IMR-90 (cell line): ENCODE measurements at regions not wholly inside any gene's neighbourhood (a gene's known extent, or its start where the extent isn't known, plus 50 kb on each side); places are given as distances from the start of the nearest gene placed in this dataset.

Experiments used
- ATAC-seq: fragments of 200-7000 bp; cut with Tn5 transposase; 2 replicates; pipeline ENCODE4 v1.9.1; 2020; ENCODE audit warnings: low read depth, mild to moderate bottlenecking, moderate library complexity
- BruUV-seq: library from RNA; stranded (reverse); fragments of 400-500 nt; replicated peaks from 2 replicates; lab custom pipeline; 2021; lab: Mats Ljungman, UMichigan
- CTCF ChIA-PET: fragments of 300-600 bp; formaldehyde crosslinking; extraction: SDS; loops from one replicate; lab custom pipeline; 2021; ENCODE audit warnings: antibody characterized with exemption; lab: Yijun Ruan, JAX
- POLR2A ChIA-PET: fragments of 300-600 bp; sonication (Branson Sonifier 250); formaldehyde crosslinking; loops from one replicate; lab custom pipeline; 2022; ENCODE audit warnings: antibody characterized with exemption; ENCODE audit not compliant: unreplicated experiment; lab: Charles Lee
- DNase-seq: peaks from one replicate; pipeline ENCODE4 v3.0.0; 2013
- H2AFZ ChIP-seq: replicated peaks from 2 replicates; pipeline ENCODE3; 2013; ENCODE audit warnings: low read length, mild to moderate bottlenecking; ENCODE audit not compliant: poor library complexity
- H2AK5ac ChIP-seq: 2 replicates; pipeline ENCODE4 v1.6.1; 2013; ENCODE audit warnings: low read depth, low read length, inconsistent platforms
- H2AK9ac ChIP-seq: replicated peaks from 2 replicates; pipeline ENCODE3; 2013; ENCODE audit warnings: mild to moderate bottlenecking, low read depth, low read length, moderate library complexity; ENCODE audit not compliant: poor library complexity
- H2BK120ac ChIP-seq: 2 replicates; pipeline ENCODE4 v1.6.1; 2013; ENCODE audit warnings: low read depth, low read length, inconsistent platforms
- H2BK15ac ChIP-seq: 3 replicates; pipeline ENCODE4 v1.6.1; 2013; ENCODE audit warnings: low read depth, low read length, inconsistent platforms
- H2BK20ac ChIP-seq: 2 replicates; pipeline ENCODE4 v1.6.1; 2013; ENCODE audit warnings: low read depth, mild to moderate bottlenecking, inconsistent platforms, low read length, moderate library complexity
- H2BK5ac ChIP-seq: 2 replicates; pipeline ENCODE4 v1.6.1; 2013; ENCODE audit warnings: mild to moderate bottlenecking, low read depth, low read length, inconsistent platforms; ENCODE audit not compliant: poor library complexity, severe bottlenecking
- H3K14ac ChIP-seq: replicated peaks from 2 replicates; pipeline ENCODE4 v1.6.1; 2013; ENCODE audit warnings: low read depth, low read length, inconsistent platforms
- H3K18ac ChIP-seq: 2 replicates; pipeline ENCODE4 v1.6.1; 2013; ENCODE audit warnings: low read depth, low read length, control low read depth
- H3K23ac ChIP-seq: 2 replicates; pipeline ENCODE4 v1.6.1; 2013; ENCODE audit warnings: low read depth, low read length, inconsistent platforms
- H3K27ac ChIP-seq: 2 replicates; pipeline ENCODE4 v1.5.1; 2013; ENCODE audit warnings: mild to moderate bottlenecking, control low read depth, low read length; ENCODE audit not compliant: insufficient read depth
- H3K27me3 ChIP-seq: 2 replicates; pipeline ENCODE4 v1.6.1; 2013; ENCODE audit warnings: low read length; ENCODE audit not compliant: control insufficient read depth, insufficient read depth
- H3K36me3 ChIP-seq: 2 replicates; pipeline ENCODE4 v1.6.1; 2013; ENCODE audit warnings: low read length, mixed read lengths; ENCODE audit not compliant: control insufficient read depth, insufficient read depth
- H3K4ac ChIP-seq: 2 replicates; pipeline ENCODE4 v1.6.1; 2013; ENCODE audit warnings: low read depth, low read length, inconsistent platforms
- H3K4me1 ChIP-seq: 2 replicates; pipeline ENCODE4 v1.6.1; 2013; ENCODE audit warnings: low read length, mixed read lengths; ENCODE audit not compliant: control insufficient read depth, insufficient read depth
- H3K4me2 ChIP-seq: 2 replicates; pipeline ENCODE4 v1.6.1; 2013; ENCODE audit warnings: low read depth, mild to moderate bottlenecking, control low read depth, low read length, moderate library complexity
- H3K4me3 ChIP-seq: 2 replicates; pipeline ENCODE4 v1.5.1; 2013; ENCODE audit warnings: low read depth, mild to moderate bottlenecking, control low read depth, low read length, moderate library complexity; ENCODE audit not compliant: insufficient read depth
- H3K56ac ChIP-seq: 2 replicates; pipeline ENCODE4 v1.6.1; 2013; ENCODE audit warnings: low read length, inconsistent platforms; ENCODE audit not compliant: insufficient read depth; ENCODE audit errors: extremely low read depth
- H3K79me1 ChIP-seq, 2 experiments: 2 replicates each; pipeline ENCODE4 v1.6.1; 2013; ENCODE audit warnings: low read length in 2 of 2, inconsistent platforms in 1 of 2, low read depth in 1 of 2
- H3K9ac ChIP-seq: 2 replicates; pipeline ENCODE4 v1.6.1; 2013; ENCODE audit warnings: low read depth, low read length, control low read depth
- H3K9me1 ChIP-seq: 2 replicates; pipeline ENCODE4 v1.6.1; 2013; ENCODE audit warnings: low read length, inconsistent platforms; ENCODE audit not compliant: insufficient read depth
- H3K9me3 ChIP-seq: 2 replicates; pipeline ENCODE4 v1.6.1; 2013; ENCODE audit warnings: low read length; ENCODE audit not compliant: control insufficient read depth, insufficient read depth
- H4K20me1 ChIP-seq: 2 replicates; pipeline ENCODE4 v1.6.1; 2013; ENCODE audit warnings: low read length, inconsistent platforms; ENCODE audit not compliant: insufficient read depth
- H4K5ac ChIP-seq: 2 replicates; pipeline ENCODE4 v1.6.1; 2013; ENCODE audit warnings: mild to moderate bottlenecking, low read depth, low read length, control low read depth
- H4K8ac ChIP-seq, 2 experiments: 2 replicates each; pipeline ENCODE4 v1.6.1; 2013; ENCODE audit warnings: low read depth in 2 of 2, low read length in 2 of 2, control low read depth in 1 of 2, inconsistent platforms in 1 of 2
- H4K91ac ChIP-seq: 2 replicates; pipeline ENCODE4 v1.6.1; 2013; ENCODE audit warnings: low read depth, low read length, inconsistent platforms; ENCODE audit not compliant: insufficient read depth
- BHLHE40 ChIP-seq: fragments of 150-350 bp; IDR thresholded peaks from 2 replicates; pipeline ENCODE4 v1.6.1; 2016; ENCODE audit warnings: mild to moderate bottlenecking, low read depth, low read length
- CEBPB ChIP-seq: IDR thresholded peaks from 2 replicates; pipeline ENCODE4 v1.6.1; 2012; ENCODE audit warnings: low read depth, low read length, improper control_type of control experiment
- CHD1 ChIP-seq: IDR thresholded peaks from 2 replicates; pipeline ENCODE4 v1.6.1; 2012; ENCODE audit warnings: low read depth, low read length, improper control_type of control experiment
- CTCF ChIP-seq: conservative IDR thresholded peaks from 2 replicates; pipeline ENCODE4 v1.5.1; 2012; ENCODE audit warnings: mild to moderate bottlenecking, low read depth, low read length, improper control_type of control experiment
- FOS ChIP-seq: fragments of 150-350 bp; IDR thresholded peaks from 2 replicates; pipeline ENCODE4 v1.6.1; 2016; ENCODE audit warnings: low read depth, low read length
- MAZ ChIP-seq: IDR thresholded peaks from 2 replicates; pipeline ENCODE4 v1.6.1; 2012; ENCODE audit warnings: low read depth, mild to moderate bottlenecking, low read length, improper control_type of control experiment, moderate library complexity, borderline replicate concordance
- NFE2L2 ChIP-seq: fragments of 150-350 bp; IDR thresholded peaks from 2 replicates; pipeline ENCODE4 v1.6.1; 2016; ENCODE audit warnings: low read depth, mild to moderate bottlenecking, low read length
- POLR2A ChIP-seq: IDR thresholded peaks from 2 replicates; pipeline ENCODE4 v1.6.1; 2012; ENCODE audit warnings: mild to moderate bottlenecking, low read depth, low read length
- RAD21 ChIP-seq: IDR thresholded peaks from 2 replicates; pipeline ENCODE4 v1.6.1; 2012; ENCODE audit warnings: low read length, improper control_type of control experiment
- RCOR1 ChIP-seq: IDR thresholded peaks from 2 replicates; pipeline ENCODE4 v1.6.1; 2012; ENCODE audit warnings: mild to moderate bottlenecking, low read length, improper control_type of control experiment; ENCODE audit not compliant: insufficient replicate concordance
- RFX5 ChIP-seq: IDR thresholded peaks from 2 replicates; pipeline ENCODE4 v1.8.0; 2012; ENCODE audit warnings: low read depth, mild to moderate bottlenecking, low read length, moderate library complexity
- SMC3 ChIP-seq: fragments of 150-350 bp; IDR thresholded peaks from 2 replicates; pipeline ENCODE4 v1.6.1; 2016; ENCODE audit warnings: low read depth, mild to moderate bottlenecking, antibody characterized with exemption, low read length, moderate library complexity
- dilution Hi-C: fragments of 300-500 bp; cut with HindIII; formaldehyde crosslinking; loops from one replicate; pipeline ENCODE4 v1.14.3; 2018; ENCODE audit warnings: low sequenced_read_pairs; ENCODE audit not compliant: unreplicated experiment
- in situ Hi-C: fragments of 300-500 bp; cut with MboI; formaldehyde crosslinking; loops from 3 replicates; pipeline ENCODE4 v1.14.3; 2019; ENCODE audit warnings: low sequenced_read_pairs, inconsistent platforms, mixed read lengths
- intact Hi-C: fragments of 100-400 bp; cut with micrococcal nuclease; formaldehyde crosslinking; loops from 2 replicates; pipeline ENCODE4 v1.10.0; 2022

GRCh38 chr2:76039505-76039904 is 328.8 kb upstream of the GCFC2 start:
- Histone ChIP-seq H2BK5ac (no peak overlapping the region), H4K5ac (no peak overlapping the region), H3K14ac (no peak overlapping the region), H3K27me3 (no peaks in the 10 kb centered on the region), H3K18ac (no peak overlapping the region), H2AK9ac (no peak overlapping the region), H3K4me1 (no peaks in the 10 kb centered on the region), H2BK15ac (no peak overlapping the region), H3K36me3 (no peaks in the 10 kb centered on the region), H4K20me1 (no peaks in the 10 kb centered on the region), H4K8ac (no peak overlapping the region), H3K4me2 (no peak overlapping the region), H3K4me3 (no peak overlapping the region), H3K23ac (no peak overlapping the region), H3K9me1 (no peaks in the 10 kb centered on the region), H3K9me3 (no peaks in the 10 kb centered on the region), H2BK20ac (no peak overlapping the region), H3K4ac (no peak overlapping the region), H4K91ac (no peak overlapping the region), H2BK120ac (no peak overlapping the region), H2AFZ (no peak overlapping the region), H3K9ac (no peak overlapping the region), H3K27ac (no peak overlapping the region), H2AK5ac (no peak overlapping the region), H3K79me1 (no peaks in the 10 kb centered on the region), H3K56ac (no peak overlapping the region)
- TF ChIP-seq CHD1 (no peak), BHLHE40 (no peak), CEBPB (no peak), FOS (no peak), RCOR1 (no peak), SMC3 (no peak), CTCF (no peak), MAZ (no peak), POLR2A (no peak), NFE2L2 (no peak), RFX5 (no peak), RAD21 (no peak)
- no TSS peak for BruUV-seq
- in situ Hi-C loops: no loop called here
- no peak for DNase-seq
- POLR2A ChIA-PET: no interaction called here
- no peak for ATAC-seq
- CTCF ChIA-PET: interaction anchor here (0.7 kb wide), 1 partner anchor 73 kb away, joined by 3 read pairs; no protein-coding TSS in a partner anchor
- intact Hi-C loops: no loop called here
- dilution Hi-C loops: no loop called here
